Keratinocyte (primary cell): ENCODE measurements at regions not wholly inside any gene's neighbourhood (a gene's known extent, or its start where the extent isn't known, plus 50 kb on each side); places are given as distances from the start of the nearest gene placed in this dataset.

ENCODE experiments used
- DNase-seq: peaks from one replicate; pipeline ENCODE4 v3.0.0-alpha.2; 2011; ENCODE audit warnings: low read depth, missing footprints, low spot score
- FAIRE-seq: peaks from 2 replicates; lab custom pipeline; 2011; peaks lifted over from hg19 to GRCh38; lab: Jason Lieb, UNC
- H2AFZ ChIP-seq: 2 replicates; pipeline ENCODE4 v1.6.0; 2012; ENCODE audit warnings: low read length, control low read depth, inconsistent platforms; ENCODE audit not compliant: control insufficient read depth
- H3K27ac ChIP-seq: 2 replicates; pipeline ENCODE4 v1.5.1; 2011; ENCODE audit warnings: low read length; ENCODE audit not compliant: control insufficient read depth, insufficient read depth
- H3K27me3 ChIP-seq: 3 replicates; pipeline ENCODE4 v1.6.0; 2011; ENCODE audit warnings: low read length; ENCODE audit not compliant: control insufficient read depth, insufficient read depth; ENCODE audit errors: extremely low read depth
- H3K36me3 ChIP-seq, 2 experiments: 2 replicates in 1 of 2; 3 replicates in 1 of 2; pipeline ENCODE4 v1.5.1; 2011; ENCODE audit warnings: low read length in 2 of 2, mild to moderate bottlenecking in 1 of 2; ENCODE audit not compliant: control insufficient read depth in 2 of 2, insufficient read depth in 2 of 2; ENCODE audit errors: extremely low read depth in 1 of 2
- H3K4me1 ChIP-seq: 3 replicates; pipeline ENCODE4 v1.5.1; 2011; ENCODE audit warnings: low read length; ENCODE audit not compliant: control insufficient read depth, insufficient read depth; ENCODE audit errors: extremely low read depth
- H3K4me2 ChIP-seq: 3 replicates; pipeline ENCODE4 v1.6.0; 2011; ENCODE audit warnings: low read depth, low read length; ENCODE audit not compliant: control insufficient read depth, insufficient read depth; ENCODE audit errors: extremely low read depth
- H3K4me3 ChIP-seq, 3 experiments: fragments of 200-600 bp in 1 of 3; sonication (generic) in 1 of 3; 2 replicates in 2 of 3; 3 replicates in 1 of 3; pipeline ENCODE4 v1.5.1; 2011 to 2016; ENCODE audit warnings: low read length in 3 of 3, mild to moderate bottlenecking in 3 of 3, control low read depth in 2 of 3, inconsistent platforms in 1 of 3, low read depth in 1 of 3, mixed read lengths in 1 of 3, mixed run types in 1 of 3, moderate library complexity in 1 of 3; ENCODE audit not compliant: control insufficient read depth in 2 of 3, insufficient read depth in 2 of 3; ENCODE audit errors: extremely low read depth in 1 of 3
- H3K79me2 ChIP-seq: 2 replicates; pipeline ENCODE4 v1.6.0; 2012; ENCODE audit warnings: low read length; ENCODE audit not compliant: control insufficient read depth, insufficient read depth
- H3K9ac ChIP-seq: 3 replicates; pipeline ENCODE4 v1.6.0; 2011; ENCODE audit warnings: low read length; ENCODE audit not compliant: control insufficient read depth, insufficient read depth; ENCODE audit errors: extremely low read depth
- H3K9me1 ChIP-seq: 3 replicates; pipeline ENCODE4 v1.6.0; 2011; ENCODE audit warnings: low read length; ENCODE audit not compliant: control insufficient read depth, insufficient read depth; ENCODE audit errors: extremely low read depth
- H3K9me3 ChIP-seq: 2 replicates; pipeline ENCODE4 v1.5.1; 2012; ENCODE audit warnings: low read depth, low read length; ENCODE audit not compliant: control insufficient read depth
- H4K20me1 ChIP-seq: 3 replicates; pipeline ENCODE4 v1.6.0; 2011; ENCODE audit warnings: low read length; ENCODE audit not compliant: control insufficient read depth, insufficient read depth; ENCODE audit errors: extremely low read depth
- EZH2 ChIP-seq: IDR thresholded peaks from one replicate; pipeline ENCODE4 v1.6.1; 2012; ENCODE audit warnings: inconsistent platforms, mild to moderate bottlenecking, low read length, moderate library complexity
- dilution Hi-C: fragments of 300-500 bp; cut with MboI; formaldehyde crosslinking; loops from one replicate; pipeline ENCODE4 v1.7.0; 2020; ENCODE audit warnings: low sequenced_read_pairs; ENCODE audit not compliant: extremely low pct_ligation_motif_present
- TF ChIP-seq, protein P1 (sequence below), 3 experiments: IDR thresholded peaks in 1 of 3; conservative IDR thresholded peaks in 1 of 3; optimal IDR thresholded peaks in 1 of 3; 2 replicates in 2 of 3; 3 replicates in 1 of 3; pipeline versions ENCODE3 to v1.5.1; 2011; ENCODE audit warnings: low read length in 3 of 3, mild to moderate bottlenecking in 3 of 3, moderate library complexity in 2 of 3, control low read depth in 1 of 3, inconsistent platforms in 1 of 3; ENCODE audit not compliant: insufficient read depth in 2 of 3; ENCODE audit errors: extremely low read depth in 1 of 3

DNA sequence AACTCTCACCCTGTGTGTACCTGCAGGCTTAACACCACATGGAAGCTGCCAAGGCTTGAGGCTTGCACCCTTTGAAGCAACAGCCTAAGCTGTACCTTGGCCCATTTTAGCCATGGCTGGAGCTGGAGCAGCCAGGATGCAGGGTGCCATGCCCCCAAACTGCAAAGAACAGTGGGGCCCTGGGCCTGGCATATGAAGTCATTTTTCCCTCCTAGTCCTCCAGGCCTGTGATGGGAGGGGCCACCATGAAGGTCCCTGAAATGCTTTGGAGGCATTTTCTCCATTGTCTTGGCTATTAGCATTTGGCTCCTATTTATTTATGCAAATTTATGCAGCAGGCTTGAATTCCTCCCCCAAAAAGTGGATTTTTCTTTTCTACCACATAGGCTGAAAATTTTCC is 238.4 kb downstream of the CDCA7 start:
- H3K9me1 ChIP-seq: no peaks in the 10 kb centered on the region
- DNase-seq (no peak), FAIRE-seq (no peak)
- H4K20me1 ChIP-seq: no peaks in the 10 kb centered on the region
- no peak overlapping the region for H3K9ac ChIP-seq
- TF ChIP-seq EZH2: no peak
- TF ChIP-seq, protein P1, sequence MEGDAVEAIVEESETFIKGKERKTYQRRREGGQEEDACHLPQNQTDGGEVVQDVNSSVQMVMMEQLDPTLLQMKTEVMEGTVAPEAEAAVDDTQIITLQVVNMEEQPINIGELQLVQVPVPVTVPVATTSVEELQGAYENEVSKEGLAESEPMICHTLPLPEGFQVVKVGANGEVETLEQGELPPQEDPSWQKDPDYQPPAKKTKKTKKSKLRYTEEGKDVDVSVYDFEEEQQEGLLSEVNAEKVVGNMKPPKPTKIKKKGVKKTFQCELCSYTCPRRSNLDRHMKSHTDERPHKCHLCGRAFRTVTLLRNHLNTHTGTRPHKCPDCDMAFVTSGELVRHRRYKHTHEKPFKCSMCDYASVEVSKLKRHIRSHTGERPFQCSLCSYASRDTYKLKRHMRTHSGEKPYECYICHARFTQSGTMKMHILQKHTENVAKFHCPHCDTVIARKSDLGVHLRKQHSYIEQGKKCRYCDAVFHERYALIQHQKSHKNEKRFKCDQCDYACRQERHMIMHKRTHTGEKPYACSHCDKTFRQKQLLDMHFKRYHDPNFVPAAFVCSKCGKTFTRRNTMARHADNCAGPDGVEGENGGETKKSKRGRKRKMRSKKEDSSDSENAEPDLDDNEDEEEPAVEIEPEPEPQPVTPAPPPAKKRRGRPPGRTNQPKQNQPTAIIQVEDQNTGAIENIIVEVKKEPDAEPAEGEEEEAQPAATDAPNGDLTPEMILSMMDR (optimal IDR thresholded peaks at IDR 0.05 in 1 of 3, IDR thresholded peaks at IDR 0.05 in 1 of 3, conservative IDR thresholded peaks at IDR 0.05 in 1 of 3; ENCODE audit: extremely low read depth in 1 of 3, insufficient read depth in 2 of 3, low read length in 3 of 3): no peak
- no peak overlapping the region for H3K4me2 ChIP-seq
- H3K36me3 ChIP-seq: no peaks in the 10 kb centered on the region
- dilution Hi-C loops: no loop called here
- no peaks in the 10 kb centered on the region for H3K79me2 ChIP-seq
- H3K27me3 ChIP-seq: no peaks in the 10 kb centered on the region
- no peak overlapping the region for H3K4me3 ChIP-seq
- no peak overlapping the region for H3K27ac ChIP-seq
- H3K4me1 ChIP-seq: peaks cover 20% of the 10 kb centered on the region
- H3K9me3 ChIP-seq: peaks cover 8% of the 10 kb centered on the region
- no peak overlapping the region for H2AFZ ChIP-seq

DNA sequence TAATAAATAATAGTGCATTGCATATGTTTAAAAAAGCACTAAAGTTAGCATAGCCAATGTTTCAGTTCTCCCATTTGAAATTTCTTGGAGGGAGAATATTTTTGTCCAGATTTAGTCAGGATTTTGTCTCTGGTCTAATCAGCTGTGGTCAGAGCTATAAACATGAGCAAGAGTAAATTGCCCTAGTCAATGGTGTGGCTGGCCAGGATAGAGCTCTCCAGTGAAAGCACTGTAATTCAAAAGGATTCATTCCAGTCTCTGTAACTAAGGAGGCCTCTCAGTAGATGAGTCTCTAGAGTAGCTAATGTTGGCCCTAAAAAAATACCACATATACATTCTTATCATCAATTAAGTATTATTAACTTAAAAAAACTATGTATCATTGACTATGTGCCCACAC is 241.6 kb downstream of the CDCA7 start:
- no peaks in the 10 kb centered on the region for H3K27me3 ChIP-seq
- no peaks in the 10 kb centered on the region for H4K20me1 ChIP-seq
- H3K4me2 ChIP-seq: no peak overlapping the region
- no peak overlapping the region for H2AFZ ChIP-seq
- no peaks in the 10 kb centered on the region for H3K9me1 ChIP-seq
- DNase-seq: no peak
- dilution Hi-C loops: no loop called here
- TF ChIP-seq EZH2: no peak
- TF ChIP-seq, protein P1 (optimal IDR thresholded peaks at IDR 0.05 in 1 of 3, IDR thresholded peaks at IDR 0.05 in 1 of 3, conservative IDR thresholded peaks at IDR 0.05 in 1 of 3; ENCODE audit: extremely low read depth in 1 of 3, insufficient read depth in 2 of 3, low read length in 3 of 3): no peak
- H3K9me3 ChIP-seq: peaks cover 8% of the 10 kb centered on the region
- H3K9ac ChIP-seq: no peak overlapping the region
- no peak for FAIRE-seq
- H3K36me3 ChIP-seq: no peaks in the 10 kb centered on the region
- H3K4me1 ChIP-seq: peaks cover 3% of the 10 kb centered on the region
- H3K27ac ChIP-seq: no peak overlapping the region
- H3K4me3 ChIP-seq: no peak overlapping the region
- H3K79me2 ChIP-seq: no peaks in the 10 kb centered on the region
